PC-9 (cell line): ENCODE measurements at regions not wholly inside any gene's neighbourhood (a gene's known extent, or its start where the extent isn't known, plus 50 kb on each side); places are given as distances from the start of the nearest gene placed in this dataset.

Experiments used
- BruUV-seq: library from RNA; stranded (reverse); fragments of 400-500 nt; replicated peaks from 2 replicates; lab custom pipeline; 2021; lab: Mats Ljungman, UMichigan
- CTCF ChIA-PET: fragments of 300-600 bp; sonication (Branson Sonifier 250); formaldehyde crosslinking; loops from one replicate; lab custom pipeline; 2022; ENCODE audit warnings: antibody characterized with exemption; lab: Charles Lee
- POLR2A ChIA-PET: fragments of 300-600 bp; sonication (Branson Sonifier 250); formaldehyde crosslinking; loops from one replicate; lab custom pipeline; 2022; ENCODE audit warnings: antibody characterized with exemption; ENCODE audit not compliant: unreplicated experiment; lab: Charles Lee
- DNase-seq, 2 experiments: peaks; one replicate each; pipeline versions ENCODE4 v3.0.0 to v3.0.0-alpha.2; 2015 to 2022; ENCODE audit warnings: mixed read lengths in 1 of 2
- H2AFZ ChIP-seq: fragments of 200-600 bp; sonication (generic); 2 replicates; pipeline ENCODE4 v1.8.1; 2017; ENCODE audit warnings: antibody characterized with exemption
- H3F3A ChIP-seq: fragments of 200-600 bp; sonication (generic); 2 replicates; pipeline ENCODE4 v1.8.1; 2017; ENCODE audit warnings: antibody characterized with exemption, mild to moderate bottlenecking, low read depth; ENCODE audit not compliant: insufficient read depth
- H3K27ac ChIP-seq: fragments of 200-600 bp; sonication (generic); 2 replicates; pipeline ENCODE4 v1.6.1; 2016; ENCODE audit warnings: mixed run types
- H3K27me3 ChIP-seq: fragments of 200-600 bp; sonication (generic); 2 replicates; pipeline ENCODE4 v1.6.1; 2016; ENCODE audit warnings: low read depth, mixed run types; ENCODE audit not compliant: insufficient read depth
- H3K36me3 ChIP-seq: fragments of 200-600 bp; sonication (generic); 2 replicates; pipeline ENCODE4 v1.6.1; 2016; ENCODE audit warnings: low read depth, mixed run types
- H3K4me1 ChIP-seq: fragments of 200-600 bp; sonication (generic); replicated peaks from 2 replicates; pipeline ENCODE4 v1.6.1; 2016; ENCODE audit warnings: mixed run types; ENCODE audit not compliant: insufficient read depth
- H3K4me2 ChIP-seq: fragments of 200-600 bp; sonication (generic); 2 replicates; pipeline ENCODE4 v1.6.1; 2017; ENCODE audit warnings: mixed run types
- H3K4me3 ChIP-seq: fragments of 200-600 bp; sonication (generic); 2 replicates; pipeline ENCODE4 v1.6.1; 2016; ENCODE audit warnings: mixed run types
- H3K79me2 ChIP-seq: fragments of 200-600 bp; sonication (generic); 2 replicates; pipeline ENCODE4 v1.6.1; 2017; ENCODE audit warnings: low read depth, mixed run types
- H3K9me2 ChIP-seq: fragments of 200-600 bp; sonication (generic); 2 replicates; pipeline ENCODE4 v1.8.1; 2017; ENCODE audit warnings: mild to moderate bottlenecking; ENCODE audit not compliant: insufficient read depth
- H3K9me3 ChIP-seq: fragments of 200-600 bp; sonication (generic); 2 replicates; pipeline ENCODE4 v1.8.1; 2016; ENCODE audit warnings: low read depth; ENCODE audit not compliant: insufficient read depth
- H4K20me1 ChIP-seq: fragments of 200-600 bp; sonication (generic); 2 replicates; pipeline ENCODE4 v1.8.1; 2017; ENCODE audit not compliant: insufficient read depth
- CTCF ChIP-seq: fragments of 200-600 bp; sonication (generic); conservative IDR thresholded peaks from 2 replicates; pipeline ENCODE4 v1.6.1; 2017; ENCODE audit warnings: mixed run types, antibody characterized with exemption, mild to moderate bottlenecking, moderate library complexity
- EZH2 ChIP-seq: fragments of 200-600 bp; sonication (generic); IDR thresholded peaks from 2 replicates; pipeline ENCODE4 v1.8.0; 2017; ENCODE audit warnings: antibody characterized with exemption, low read depth
- intact Hi-C: fragments of 100-400 bp; cut with micrococcal nuclease; formaldehyde crosslinking; loops from one replicate; pipeline ENCODE4 v1.10.0; 2022; ENCODE audit not compliant: unreplicated experiment

- no peak overlapping the region for H3K4me3 ChIP-seq
- H4K20me1 ChIP-seq: no peaks in the 10 kb centered on the region
- DNase-seq: no peak
- no peaks in the 10 kb centered on the region for H3K9me3 ChIP-seq
- H3K4me1 ChIP-seq: no peaks in the 10 kb centered on the region
- POLR2A ChIA-PET: no interaction called here
- TF ChIP-seq EZH2 (no peak), CTCF (no peak)
- H3K9me2 ChIP-seq: no peaks in the 10 kb centered on the region
- intact Hi-C loops: no loop called here
- H3K27me3 ChIP-seq: peaks cover 51% of the 10 kb centered on the region
- no peaks in the 10 kb centered on the region for H3F3A ChIP-seq
- CTCF ChIA-PET: no interaction called here
- H3K27ac ChIP-seq: no peak overlapping the region
- no peak overlapping the region for H3K4me2 ChIP-seq
- BruUV-seq: no TSS peak
- H3K79me2 ChIP-seq: no peaks in the 10 kb centered on the region
- H2AFZ ChIP-seq: no peak overlapping the region
- no peaks in the 10 kb centered on the region for H3K36me3 ChIP-seq
These were observed 121.3 kb upstream of the C1GALT1 start for GRCh38 chr7:7060828-7061599.

- Histone ChIP-seq H2AFZ (no peak overlapping the region), H3K27me3 (no peaks in the 10 kb centered on the region; the same call in 1 of the 2 replicates), H3K36me3 (no peaks in the 10 kb centered on the region), H3K79me2 (no peaks in the 10 kb centered on the region), H3F3A (no peaks in the 10 kb centered on the region), H3K27ac (no peak overlapping the region), H3K9me2 (no peaks in the 10 kb centered on the region), H4K20me1 (no peaks in the 10 kb centered on the region), H3K4me3 (no peak overlapping the region), H3K9me3 (no peaks in the 10 kb centered on the region), H3K4me1 (no peaks in the 10 kb centered on the region), H3K4me2 (no peak overlapping the region)
- no peak for TF ChIP-seq CTCF
- no peak for TF ChIP-seq EZH2
- no peak for DNase-seq
- BruUV-seq: no TSS peak
- CTCF ChIA-PET: no interaction called here
- intact Hi-C loops: no loop called here
- POLR2A ChIA-PET: no interaction called here
These were observed 104.4 kb upstream of the C1GALT1 start for GRCh38 chr7:7077945-7078344.

- no peak overlapping the region for H2AFZ ChIP-seq
- no peaks in the 10 kb centered on the region; the same call in 1 of the 2 replicates for H3K27me3 ChIP-seq
- H3K27ac ChIP-seq: no peak overlapping the region
- DNase-seq: no peak
- no TSS peak for BruUV-seq
- no peaks in the 10 kb centered on the region for H4K20me1 ChIP-seq
- H3K36me3 ChIP-seq: no peaks in the 10 kb centered on the region
- H3K4me3 ChIP-seq: no peak overlapping the region
- H3K4me1 ChIP-seq: no peaks in the 10 kb centered on the region
- H3K4me2 ChIP-seq: no peak overlapping the region
- CTCF ChIA-PET: no interaction called here
- no peaks in the 10 kb centered on the region for H3F3A ChIP-seq
- intact Hi-C loops: no loop called here
- no peaks in the 10 kb centered on the region for H3K79me2 ChIP-seq
- POLR2A ChIA-PET: no interaction called here
- TF ChIP-seq CTCF: no peak
- no peak for TF ChIP-seq EZH2
- no peaks in the 10 kb centered on the region for H3K9me3 ChIP-seq
- no peaks in the 10 kb centered on the region for H3K9me2 ChIP-seq
These were observed 101.5 kb upstream of the C1GALT1 start for GRCh38 chr7:7080802-7081201.
